ENCODE measurements at regions not wholly inside any gene's neighbourhood (a gene's known extent, or its start where the extent isn't known, plus 50 kb on each side); places are given as distances from the start of the nearest gene placed in this dataset.

GRCh38 chr9:115941561-115942315, 211.9 kb upstream of the PAPPA start:
- TF ChIP-seq CTCF (IDR thresholded peaks at IDR 0.05): no peak
- TF ChIP-seq EP300 (IDR thresholded peaks at IDR 0.05): no peak
- no peak for TF ChIP-seq POLR2A (IDR thresholded peaks at IDR 0.05)

All from upper lobe of left lung (tissue), 4 donors.